Endometrial microvascular endothelial cells (primary cell): ENCODE measurements at regions not wholly inside any gene's neighbourhood (a gene's known extent, or its start where the extent isn't known, plus 50 kb on each side); places are given as distances from the start of the nearest gene placed in this dataset.
"Not testable (repeated sequence)": the region's sequence is repeated elsewhere in the genome, so short reads cannot be mapped to it uniquely, and the experiment has no call there.

Experiments
- in situ Hi-C: cut with HindIII; loops from 2 replicates; pipeline ENCODE4 v1.10.0; 2017; ENCODE audit warnings: low sequenced_read_pairs, low pct_unique_long_range_greater_than_20kb; ENCODE audit errors: inconsistent ontology term

- in situ Hi-C loops = no loop called here
Observed at GRCh38 chr6:141395443-141396008, 737.2 kb upstream of the GJE1 start.

DNA sequence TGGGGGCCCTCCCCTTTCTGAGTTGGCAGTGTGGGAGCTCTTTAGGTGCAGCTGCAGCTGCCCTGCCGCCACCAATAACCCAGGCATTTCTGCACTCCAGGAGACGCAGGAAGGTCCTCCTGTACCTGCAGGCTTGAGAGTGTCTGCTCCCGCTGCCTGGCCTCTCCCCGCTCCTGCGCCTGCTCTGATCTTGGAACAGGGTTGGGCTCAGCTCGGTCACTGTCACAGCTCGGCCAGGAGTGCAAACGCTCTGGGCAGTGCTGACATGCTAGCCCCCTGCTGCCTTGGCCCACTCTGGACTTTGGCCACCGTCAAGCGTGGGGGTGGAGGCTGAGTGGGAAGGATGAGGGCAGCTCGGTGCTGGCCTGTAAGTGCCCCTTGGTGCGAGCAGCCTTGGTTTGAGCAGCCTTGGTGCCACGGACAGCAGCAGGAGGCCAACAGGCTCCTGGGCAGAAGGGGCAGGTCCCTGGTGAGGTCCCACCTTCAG lies 738.1 kb upstream of the GJE1 start:
- in situ Hi-C loops = no loop called here

DNA sequence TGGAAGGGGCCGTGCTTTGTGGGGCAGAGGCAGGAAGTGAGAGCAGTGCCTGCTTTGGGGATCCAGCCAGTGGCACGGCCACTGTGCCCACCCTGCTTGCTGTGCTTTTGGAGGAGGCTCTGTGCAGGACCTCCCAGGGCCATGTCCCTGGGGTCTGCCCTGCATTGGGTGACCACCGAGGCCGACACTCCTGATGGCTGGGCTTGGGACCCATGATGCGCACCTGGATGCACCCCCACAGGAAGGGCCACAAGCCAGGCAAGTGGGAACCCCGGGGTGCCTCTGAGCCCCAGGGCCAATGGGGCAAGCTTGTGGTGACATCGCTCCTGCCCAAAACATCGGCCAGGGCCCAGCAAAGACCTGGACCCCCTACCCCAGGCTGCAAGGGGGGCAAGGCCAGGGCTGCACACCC lies 738.6 kb upstream of the GJE1 start:
- in situ Hi-C loops = no loop called here

- in situ Hi-C loops = no loop called here
Observed at GRCh38 chr6:141393405-141394124, 739.2 kb upstream of the GJE1 start.

- in situ Hi-C loops = not testable (repeated sequence)
Observed at GRCh38 chr6:141391135-141391534, 741.6 kb upstream of the GJE1 start.

DNA sequence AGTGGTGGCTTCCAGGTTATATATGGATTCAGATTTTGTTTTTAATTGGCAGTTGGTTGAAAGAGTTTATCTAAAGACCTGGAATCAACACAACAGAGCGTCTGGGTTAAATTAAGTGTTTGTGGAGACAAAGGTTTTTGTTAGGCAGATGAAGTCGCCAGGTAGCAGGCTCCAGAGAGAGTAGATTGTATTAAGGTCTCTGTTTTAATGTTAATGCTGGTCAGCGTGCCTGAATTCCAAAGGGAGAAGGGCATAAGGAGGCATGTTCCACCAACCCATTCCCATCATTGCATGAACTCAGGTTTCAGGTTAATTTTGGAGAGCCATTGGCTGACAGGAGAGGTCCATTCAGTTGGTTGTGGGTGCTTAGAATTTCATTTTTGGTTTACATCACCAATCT lies 744.1 kb upstream of the GJE1 start:
- in situ Hi-C loops = no loop called here

GRCh38 chr6:141370438-141370837 lies 762.3 kb upstream of the GJE1 start:
- in situ Hi-C loops = no loop called here

DNA sequence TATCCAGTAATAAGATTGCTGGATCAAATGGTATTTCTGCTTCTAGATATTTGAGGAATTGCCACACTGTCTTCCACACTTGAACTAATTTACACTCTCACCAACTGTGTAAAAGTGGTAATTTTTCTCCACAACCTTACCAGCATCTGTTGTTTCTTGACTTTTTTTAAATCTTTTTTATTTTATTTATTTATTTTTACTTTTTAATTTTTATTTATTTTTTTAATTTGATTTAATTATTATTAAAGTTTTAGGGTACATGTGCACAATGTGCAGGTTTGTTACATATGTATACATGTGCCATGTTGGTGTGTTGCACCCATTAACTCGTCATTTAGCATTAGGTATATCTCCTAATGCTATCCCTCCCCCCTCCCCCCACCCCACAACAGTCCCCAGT lies 765.9 kb upstream of the GJE1 start:
- in situ Hi-C loops = not testable (repeated sequence)

DNA sequence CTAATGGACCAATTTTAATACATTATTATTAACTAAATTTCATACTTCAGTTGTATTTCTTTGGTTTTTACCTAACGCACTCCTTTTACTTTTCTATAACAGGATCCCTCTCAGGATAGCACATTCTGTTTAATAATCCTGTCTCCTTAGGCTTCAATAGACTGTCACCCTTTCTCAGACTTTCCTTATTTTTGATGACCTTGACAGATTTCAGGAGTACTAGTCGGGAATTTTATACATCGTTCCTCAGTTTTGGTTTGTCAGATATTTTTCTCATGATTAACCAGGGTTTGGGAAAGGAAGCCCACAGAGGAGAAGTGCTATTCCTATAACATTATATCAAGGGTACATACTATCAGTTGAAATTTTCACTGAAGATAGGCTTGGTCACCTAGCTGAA lies 768.0 kb upstream of the GJE1 start:
- in situ Hi-C loops = no loop called here

DNA sequence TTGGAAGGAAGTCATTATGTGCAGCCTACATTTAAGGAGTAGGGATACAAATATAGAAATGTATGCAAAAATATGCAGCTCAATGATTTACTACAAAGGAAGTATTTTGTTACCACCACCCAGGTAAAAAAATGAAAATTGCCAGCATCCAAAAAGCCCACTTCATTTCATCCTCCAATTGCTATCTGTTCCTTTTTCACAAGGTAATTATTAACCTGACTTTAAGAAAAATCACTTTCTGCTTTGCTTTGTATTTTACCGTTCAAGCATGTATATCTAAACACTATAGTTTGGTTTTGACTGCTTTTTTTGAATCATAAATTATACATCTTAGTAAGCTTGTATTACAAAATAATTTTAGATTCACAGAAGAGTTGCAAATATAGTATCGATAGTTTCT lies 768.5 kb upstream of the GJE1 start:
- in situ Hi-C loops = no loop called here

DNA sequence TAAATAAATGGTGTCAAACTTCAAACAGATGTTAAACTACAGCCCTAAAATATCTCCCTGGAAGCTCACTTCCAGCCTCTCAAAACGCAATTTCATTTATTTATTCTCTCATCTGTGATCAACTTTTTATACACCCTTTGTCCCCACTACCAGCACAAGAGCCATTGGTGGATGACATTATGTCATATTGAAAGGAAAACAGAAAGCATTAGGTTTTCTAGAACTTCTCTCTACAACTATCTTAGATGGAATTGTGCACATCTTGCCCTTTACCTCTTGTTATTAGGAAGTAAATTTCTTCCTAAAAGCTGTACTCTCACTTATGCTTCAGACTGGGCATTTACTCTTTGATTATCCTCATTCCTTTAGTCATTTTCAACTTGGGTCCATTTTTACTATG lies 771.2 kb upstream of the GJE1 start:
- in situ Hi-C loops = no loop called here

- in situ Hi-C loops = no loop called here
Observed at GRCh38 chr6:141359953-141360352, 772.8 kb upstream of the GJE1 start.

DNA sequence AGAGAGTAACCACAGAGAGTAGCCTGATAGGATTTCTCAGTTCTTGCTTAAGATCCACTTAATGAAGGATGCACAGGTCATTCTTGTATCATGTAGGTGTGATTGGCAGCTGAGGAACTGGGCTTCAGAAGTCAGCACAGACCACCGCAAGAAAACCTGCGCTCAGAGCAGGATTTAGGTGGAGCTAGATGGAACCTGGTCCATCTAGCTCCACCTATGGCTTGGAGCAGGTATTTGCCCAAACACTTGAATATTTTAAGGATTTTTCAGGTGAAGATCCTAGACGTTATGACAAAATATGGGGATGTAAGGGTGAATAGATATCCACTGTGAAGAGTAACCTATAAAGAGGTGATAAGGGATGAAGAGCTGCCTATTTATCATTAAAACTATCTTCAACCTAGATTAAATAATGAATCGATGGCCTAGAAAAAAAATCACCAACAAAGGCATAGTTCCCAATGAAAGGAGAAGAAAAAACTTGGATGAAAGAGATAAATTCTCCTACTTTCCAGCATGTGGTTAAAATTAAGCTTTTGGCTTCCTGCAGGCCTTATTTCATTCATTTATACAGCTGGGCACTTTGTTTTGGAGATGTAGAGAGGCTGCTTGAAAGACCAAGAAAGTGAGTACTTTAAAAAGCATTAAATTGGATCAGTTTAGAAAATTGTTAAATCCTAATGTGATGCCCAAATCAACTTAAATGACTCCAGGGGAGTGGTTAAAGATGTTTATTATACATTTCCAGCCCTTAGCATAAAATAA lies 778.4 kb upstream of the GJE1 start:
- in situ Hi-C loops = no loop called here

DNA sequence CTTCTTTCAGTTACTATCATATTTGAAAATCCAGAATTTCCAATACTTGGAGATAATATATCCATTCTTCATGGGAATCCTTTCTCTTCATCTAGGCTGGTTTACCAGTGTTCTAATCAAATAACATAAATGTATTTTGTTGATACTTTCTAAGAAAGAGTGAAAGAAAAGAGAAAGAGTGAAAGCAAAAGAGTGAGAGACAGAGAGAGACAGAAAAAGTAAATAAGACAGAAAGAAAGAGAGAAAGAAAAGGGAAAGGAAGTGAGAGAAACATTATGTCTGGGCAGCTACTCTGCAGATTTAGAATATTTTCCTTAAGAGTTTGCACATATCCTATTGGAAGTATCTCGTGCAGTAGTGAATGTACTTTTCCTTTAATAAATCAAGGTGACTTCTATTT lies 781.0 kb upstream of the GJE1 start:
- in situ Hi-C loops = no loop called here

- in situ Hi-C loops = no loop called here
Observed at GRCh38 chr6:141349710-141350109, 783.0 kb upstream of the GJE1 start.

DNA sequence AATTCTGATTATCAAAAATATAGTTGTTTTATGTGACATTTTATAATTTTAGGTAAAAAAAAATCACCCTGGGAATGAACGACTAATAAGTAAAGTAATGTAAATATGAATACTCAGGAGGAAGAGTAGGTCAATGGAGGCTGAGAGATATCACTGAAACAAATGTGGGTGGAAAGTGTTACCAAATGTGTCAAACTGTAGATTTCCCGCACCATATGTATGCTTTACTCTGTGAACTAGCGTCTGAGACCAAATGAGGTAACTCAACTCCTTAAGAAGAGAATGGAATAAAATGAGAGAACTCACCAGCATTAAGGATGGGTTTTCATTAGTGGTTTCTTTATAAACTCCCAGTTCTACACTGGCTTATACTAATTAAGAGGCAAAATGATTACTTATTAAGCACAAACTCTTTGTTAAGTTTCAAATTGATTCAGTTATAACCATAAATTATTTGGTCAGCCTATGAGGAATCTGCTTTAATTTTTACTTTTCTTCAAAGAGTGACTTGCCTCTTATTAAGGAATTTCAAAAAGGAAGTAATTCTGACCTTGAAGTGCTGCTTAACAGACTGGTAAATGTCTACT lies 784.7 kb upstream of the GJE1 start:
- in situ Hi-C loops = no loop called here

DNA sequence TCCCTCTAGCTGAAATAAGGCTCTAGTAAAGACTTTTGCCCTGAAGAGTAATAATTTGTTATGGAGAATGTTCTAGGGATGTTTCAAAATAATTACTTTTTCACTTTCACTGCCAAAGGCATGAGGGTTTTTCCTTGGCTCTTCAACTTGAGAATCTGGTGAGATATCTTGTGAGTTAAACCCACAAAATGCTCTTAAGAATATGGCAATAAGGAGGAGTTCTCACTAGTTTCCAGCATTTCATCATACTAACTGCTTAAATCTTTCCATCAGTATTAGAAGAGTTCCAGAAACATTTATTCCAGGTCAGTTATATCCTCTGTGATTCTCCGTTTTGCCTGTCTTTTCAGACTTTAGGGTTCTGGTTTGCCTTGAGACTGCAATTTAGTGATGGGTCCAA lies 785.6 kb upstream of the GJE1 start:
- in situ Hi-C loops = no loop called here

- in situ Hi-C loops = no loop called here
Observed at GRCh38 chr6:141346535-141346934, 786.2 kb upstream of the GJE1 start.

- in situ Hi-C loops = no loop called here
Observed at GRCh38 chr6:141337191-141337590, 795.5 kb upstream of the GJE1 start.
